Psoas muscle (tissue), 7 donors: ENCODE measurements at regions not wholly inside any gene's neighbourhood (a gene's known extent, or its start where the extent isn't known, plus 50 kb on each side); places are given as distances from the start of the nearest gene placed in this dataset.
A peak's percentile ranks its signal among the peaks of the same experiment; 100 is the strongest.

Source experiments
- ATAC-seq, 4 donors: fragments of 200-7000 bp; cut with Tn5 transposase; one replicate each; pipeline ENCODE4 v1.9.1; 2020; ENCODE audit warnings: moderate library complexity in 3 of 4, mild to moderate bottlenecking in 2 of 4
- DNase-seq, 2 donors: peaks; one replicate each; pipeline ENCODE4 v3.0.0-alpha.2; 2020
- H3K27ac ChIP-seq: fragments of 200-600 bp; one replicate; pipeline ENCODE4 v1.8.0; 2022
- H3K27me3 ChIP-seq, 3 donors: fragments of 200-600 bp in 1 of 3; one replicate each; pipeline versions ENCODE4 v1.6.1 to v1.8.0; 2013 to 2022; ENCODE audit warnings: low read length in 2 of 3, mild to moderate bottlenecking in 2 of 3, moderate library complexity in 1 of 3; ENCODE audit not compliant: insufficient read depth in 3 of 3
- H3K36me3 ChIP-seq, 2 donors: fragments of 200-600 bp in 1 of 2; one replicate each; pipeline versions ENCODE4 v1.6.1 to v1.8.0; 2013 to 2022; ENCODE audit warnings: low read depth in 1 of 2, mild to moderate bottlenecking in 1 of 2, moderate library complexity in 1 of 2; ENCODE audit not compliant: insufficient read depth in 1 of 2
- H3K4me1 ChIP-seq: fragments of 200-600 bp; one replicate; pipeline ENCODE4 v1.8.0; 2022
- H3K4me3 ChIP-seq: fragments of 200-600 bp; one replicate; pipeline ENCODE4 v1.8.0; 2022; ENCODE audit warnings: mild to moderate bottlenecking
- H3K9me3 ChIP-seq: fragments of 200-600 bp; one replicate; pipeline ENCODE4 v1.8.0; 2022
- CTCF ChIP-seq: fragments of 200-600 bp; IDR thresholded peaks from one replicate; pipeline ENCODE4 v1.8.0; 2022; ENCODE audit warnings: antibody characterized with exemption
- WGBS, 3 donors: extraction: QIAGEN DNeasy Blood & Tissue Kit; methylation state at CpG; one replicate each; pipeline versions ENCODE4 v1.1.6 to v1.1.7; 2013; 5-methylcytosine and 5-hydroxymethylcytosine counted together
- intact Hi-C, 2 donors: fragments of 100-400 bp; cut with DNase I; formaldehyde crosslinking; loops; one replicate each; pipeline versions ENCODE4 v1.11.0 to v1.14.2; 2022
- donor health status: healthy with polysubstance abuse.
- donor health status: DM: no; HTN: no; CAD: no; lungs with moderate emphysema.
- donor health status: Bipolar disorder and iron deficiency.
- donor health status: healthy.
- donor health status: DM: yes; HTN: yes; CAD: no.
- donor health status: DM: no; HTN: no; CAD: no.
- donor health status: DM: yes; HTN: yes; CAD: no.

DNA sequence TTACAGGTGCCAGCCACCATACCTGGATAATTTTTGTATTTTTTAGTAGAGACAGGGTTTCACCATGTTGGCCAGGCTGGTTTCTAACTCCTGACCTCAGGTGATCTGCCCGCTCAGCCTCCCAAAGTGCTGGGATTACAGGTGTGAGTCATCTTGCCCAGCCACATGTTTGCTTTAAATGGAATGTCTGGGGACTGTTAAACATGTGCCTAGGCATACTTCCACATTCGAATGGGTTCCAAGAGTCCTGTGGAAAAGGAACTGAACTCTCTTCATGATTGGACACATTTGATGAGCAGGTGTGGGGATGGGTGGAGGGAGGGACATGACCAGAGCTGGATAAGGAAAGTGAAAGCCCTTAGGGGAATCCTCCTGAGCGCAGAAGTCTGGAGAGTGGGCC is 58.4 kb upstream of the GREB1L start:
- intact Hi-C loops = loop anchor here (5.0 to 10.0 kb wide), 2 partner anchors 69 to 176 kb away; partner anchors contain the start of gene ROCK1 (in 1 of the 2)
- DNase-seq = no peak
- Histone ChIP-seq H3K9me3 (no peaks in the 10 kb centered on the region), H3K4me3 (no peak overlapping the region), H3K4me1 (no peaks in the 10 kb centered on the region), H3K27me3 (no peaks in the 10 kb centered on the region), H3K27ac (no peak overlapping the region), H3K36me3 (no peaks in the 10 kb centered on the region)
- 68 to 84% (median 75%) methylated on average over 3 of the region's 3 CpGs for WGBS, 3 donors
- no peak for TF ChIP-seq CTCF
- ATAC-seq = no peak

GRCh38 chr18:21184396-21184996 is 57.5 kb upstream of the GREB1L start:
- DNase-seq (no peak), ATAC-seq (no peak)
- WGBS, 3 donors = 67 to 73% (median 73%) methylated on average over 7 of the region's 7 CpGs
- intact Hi-C loops = loop anchor here (5.0 to 10.0 kb wide), 2 partner anchors 70 to 177 kb away; partner anchors contain the start of gene ROCK1 (in 1 of the 2)
- Histone ChIP-seq H3K27ac (no peak overlapping the region), H3K9me3 (no peaks in the 10 kb centered on the region), H3K27me3 (no peaks in the 10 kb centered on the region), H3K4me3 (no peak overlapping the region), H3K36me3 (no peaks in the 10 kb centered on the region), H3K4me1 (no peaks in the 10 kb centered on the region)
- TF ChIP-seq CTCF = no peak

DNA sequence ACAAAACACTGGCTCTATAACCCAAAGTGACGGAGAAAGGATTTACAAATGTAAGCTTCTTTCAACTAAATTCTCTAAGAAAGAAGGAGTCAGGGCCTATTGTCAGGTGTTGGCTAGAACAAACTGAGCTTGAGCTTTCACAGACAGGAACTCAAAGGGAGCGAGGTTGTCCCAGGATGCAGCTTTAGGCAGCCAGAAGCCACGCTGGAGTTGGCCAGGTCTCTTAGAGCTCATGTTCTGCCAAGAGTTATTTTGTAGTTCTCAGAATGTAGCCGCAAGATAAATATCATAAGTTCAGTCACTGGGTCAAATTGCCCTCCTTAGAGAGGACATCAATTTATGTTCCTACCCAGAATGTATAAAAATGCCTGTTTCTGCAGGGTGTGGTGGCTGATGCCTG is 54.1 kb upstream of the GREB1L start:
- intact Hi-C loops = loop anchor here in 1 of 2 donors (10.0 kb wide), 1 partner anchor 73 kb away; the partner anchor contains the start of gene ROCK1
- no peaks in the 10 kb centered on the region for H3K36me3 ChIP-seq
- no peaks in the 10 kb centered on the region for H3K9me3 ChIP-seq
- H3K27ac ChIP-seq = no peak overlapping the region
- 35 to 61% (median 57%) methylated on average over 4 of the region's 4 CpGs for WGBS, 3 donors
- H3K27me3 ChIP-seq = no peaks in the 10 kb centered on the region
- DNase-seq = no peak
- ATAC-seq = no peak
- TF ChIP-seq CTCF = no peak
- H3K4me3 ChIP-seq = no peak overlapping the region
- H3K4me1 ChIP-seq = no peaks in the 10 kb centered on the region

- TF ChIP-seq CTCF = peak; percentile 49
- Histone ChIP-seq H3K36me3 (no peaks in the 10 kb centered on the region), H3K4me1 (no peaks in the 10 kb centered on the region), H3K27ac (no peak overlapping the region), H3K9me3 (no peaks in the 10 kb centered on the region), H3K4me3 (no peak overlapping the region), H3K27me3 (no peaks in the 10 kb centered on the region)
- peak; percentile 39 to 77 (median 68) for ATAC-seq
- WGBS, 3 donors = 49 to 54% (median 53%) methylated on average over 7 of the region's 7 CpGs
- peak; percentile 28 to 59 for DNase-seq
- intact Hi-C loops = loop anchor here (2.0 to 10.0 kb wide), 3 partner anchors 253 to 763 kb away; no protein-coding TSS in a partner anchor
Measured at GRCh38 chr18:21191596-21192307, 50.3 kb upstream of the GREB1L start.
